NCI-H187 treated with DMSO at 0.1 percent for 48 hours (cell line): ENCODE measurements at regions not wholly inside any gene's neighbourhood (a gene's known extent, or its start where the extent isn't known, plus 50 kb on each side); places are given as distances from the start of the nearest gene placed in this dataset.
"Not testable (repeated sequence)": the region's sequence is repeated elsewhere in the genome, so short reads cannot be mapped to it uniquely, and the experiment has no call there.

ENCODE experiments used
- DNase-seq: peaks from one replicate; lab custom pipeline; 2025; lab: John Stamatoyannopoulos, UW

- DNase-seq = not testable (repeated sequence)
These were observed 117.0 kb downstream of the SDHAF3 start for GRCh38 chr7:97234494-97234893.

- no peak for DNase-seq
These were observed 128.8 kb downstream of the SDHAF3 start for GRCh38 chr7:97246317-97246716.

- not testable (repeated sequence) for DNase-seq
These were observed 140.7 kb downstream of the SDHAF3 start for GRCh38 chr7:97258187-97258586.

GRCh38 chr7:97269741-97270140 is 152.2 kb downstream of the SDHAF3 start:
- DNase-seq = no peak

- no peak for DNase-seq
These were observed 152.8 kb downstream of the SDHAF3 start for GRCh38 chr7:97270280-97270679.

GRCh38 chr7:97271619-97272018 is 154.1 kb downstream of the SDHAF3 start:
- DNase-seq = no peak

GRCh38 chr7:97272237-97272975 is 154.9 kb downstream of the SDHAF3 start:
- DNase-seq = no peak

GRCh38 chr7:97275475-97275874 is 158.0 kb downstream of the SDHAF3 start:
- DNase-seq = no peak

GRCh38 chr7:97280950-97281349 is 163.5 kb downstream of the SDHAF3 start:
- DNase-seq = no peak

- no peak for DNase-seq
These were observed 167.8 kb downstream of the SDHAF3 start for GRCh38 chr7:97285348-97285747.

- DNase-seq = no peak
These were observed 175.5 kb downstream of the SDHAF3 start for GRCh38 chr7:97293031-97293430.

- no peak for DNase-seq
These were observed 181.1 kb downstream of the SDHAF3 start for GRCh38 chr7:97298561-97298960.

GRCh38 chr7:97305589-97305988 is 188.1 kb downstream of the SDHAF3 start:
- no peak for DNase-seq

GRCh38 chr7:97307521-97308108 is 190.1 kb downstream of the SDHAF3 start:
- DNase-seq = no peak

- no peak for DNase-seq
These were observed 196.4 kb downstream of the SDHAF3 start for GRCh38 chr7:97313900-97314299.

GRCh38 chr7:97317575-97317974 is 200.1 kb downstream of the SDHAF3 start:
- DNase-seq = no peak

- not testable (repeated sequence) for DNase-seq
These were observed 212.4 kb downstream of the SDHAF3 start for GRCh38 chr7:97329871-97330270.

GRCh38 chr7:97337849-97338248 is 220.4 kb downstream of the SDHAF3 start:
- no peak for DNase-seq

- no peak for DNase-seq
These were observed 225.0 kb downstream of the SDHAF3 start for GRCh38 chr7:97342512-97342911.

- DNase-seq = no peak
These were observed 228.9 kb downstream of the SDHAF3 start for GRCh38 chr7:97346349-97346748.

GRCh38 chr7:97351488-97351887 is 234.0 kb downstream of the SDHAF3 start:
- no peak for DNase-seq

GRCh38 chr7:97357459-97357858 is 240.0 kb downstream of the SDHAF3 start:
- no peak for DNase-seq

GRCh38 chr7:97372882-97373281 is 255.4 kb downstream of the SDHAF3 start:
- no peak for DNase-seq

GRCh38 chr7:97373736-97374135 is 256.2 kb downstream of the SDHAF3 start:
- no peak for DNase-seq
